ENCODE measurements at regions not wholly inside any gene's neighbourhood (a gene's known extent, or its start where the extent isn't known, plus 50 kb on each side); places are given as distances from the start of the nearest gene placed in this dataset.

- TF ChIP-seq CTCF (conservative IDR thresholded peaks at IDR 0.05 in 1 of 2, IDR thresholded peaks at IDR 0.05 in 1 of 2; ENCODE audit: extremely low read depth in 1 of 2, insufficient read depth in 1 of 2, low read depth in 1 of 2, low read length in 2 of 2) (no peak), EZH2 (IDR thresholded peaks at IDR 0.05; ENCODE audit: borderline replicate concordance, low read length) (no peak)
These were observed 151.1 kb upstream of the TWIST2 start for GRCh38 chr2:238696786-238697185.
